C4-2B (cell line): ENCODE measurements at regions not wholly inside any gene's neighbourhood (a gene's known extent, or its start where the extent isn't known, plus 50 kb on each side); places are given as distances from the start of the nearest gene placed in this dataset.
"Not testable (repeated sequence)": the region's sequence is repeated elsewhere in the genome, so short reads cannot be mapped to it uniquely, and the experiment has no call there.

ENCODE experiments used
- CTCF ChIP-seq: fragments of 450-650 bp; conservative IDR thresholded peaks from 2 replicates; pipeline ENCODE4 v1.5.1; 2017; ENCODE audit warnings: mild to moderate bottlenecking
- ZFX ChIP-seq: fragments of 450-650 bp; IDR thresholded peaks from 2 replicates; pipeline ENCODE4 v1.6.1; 2017

- TF ChIP-seq CTCF, ZFX: not testable (repeated sequence)
These were observed 227.4 kb downstream of the SPATA31A1 start for GRCh38 chr9:39582677-39583412.
